GM21390 (cell line): ENCODE measurements at regions not wholly inside any gene's neighbourhood (a gene's known extent, or its start where the extent isn't known, plus 50 kb on each side); places are given as distances from the start of the nearest gene placed in this dataset.

Source experiments
- ATAC-seq: cut with Tn5 transposase; IDR thresholded peaks from one replicate; pipeline ENCODE4 v1.9.1; 2021; ENCODE audit not compliant: unreplicated experiment

GRCh38 chr18:55121397-55122170, 162.3 kb upstream of the CCDC68 start:
- ATAC-seq = no peak

GRCh38 chr18:55120896-55121295, 161.6 kb upstream of the CCDC68 start:
- ATAC-seq = no peak

- ATAC-seq = no peak
These were observed 160.2 kb upstream of the CCDC68 start for GRCh38 chr18:55119434-55119833.

- no peak for ATAC-seq
These were observed 159.8 kb upstream of the CCDC68 start for GRCh38 chr18:55119016-55119415.

GRCh38 chr18:55116863-55117262, 157.6 kb upstream of the CCDC68 start:
- no peak for ATAC-seq

DNA sequence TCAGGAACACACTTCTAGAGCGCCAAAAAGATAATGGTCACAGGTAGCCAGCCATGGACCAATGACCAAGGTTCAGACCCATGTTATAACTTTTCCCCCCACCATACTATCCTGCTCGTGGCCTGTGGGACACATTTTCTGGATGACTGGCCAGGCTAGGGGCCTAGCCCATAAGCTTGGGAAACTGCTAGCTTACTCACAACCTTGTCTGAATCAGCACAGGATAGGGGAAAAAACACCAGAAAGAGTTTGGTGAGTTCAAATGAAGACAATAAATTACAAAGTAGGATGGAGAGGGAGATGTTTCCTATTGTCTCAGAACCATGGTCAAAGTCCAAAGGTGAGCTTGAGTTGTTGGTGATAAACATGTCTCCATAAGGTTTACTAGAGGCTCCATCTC, 156.3 kb upstream of the CCDC68 start:
- no peak for ATAC-seq

DNA sequence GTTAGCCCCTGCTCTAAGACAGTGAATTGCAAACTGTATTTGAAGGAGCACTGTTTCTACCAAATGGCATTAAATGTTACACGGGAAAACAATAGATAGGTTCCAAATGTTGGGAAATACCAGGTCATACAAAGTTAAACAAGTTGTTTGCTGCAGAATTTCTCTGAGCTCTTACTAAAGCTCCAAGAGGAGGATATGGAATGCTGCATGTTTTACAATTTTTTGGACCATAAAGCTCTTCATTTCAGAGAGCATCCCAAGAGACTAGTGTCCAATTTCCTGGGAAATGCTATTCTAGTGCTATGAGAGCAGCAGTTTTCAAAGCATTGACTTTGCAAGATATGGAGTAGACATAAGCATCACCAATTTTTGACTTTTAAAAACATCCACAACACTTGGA, 155.6 kb upstream of the CCDC68 start:
- no peak for ATAC-seq

- no peak for ATAC-seq
These were observed 154.5 kb upstream of the CCDC68 start for GRCh38 chr18:55113800-55114199.

GRCh38 chr18:55111271-55111670, 152.0 kb upstream of the CCDC68 start:
- ATAC-seq = no peak

- no peak for ATAC-seq
These were observed 151.2 kb upstream of the CCDC68 start for GRCh38 chr18:55110436-55110835.

DNA sequence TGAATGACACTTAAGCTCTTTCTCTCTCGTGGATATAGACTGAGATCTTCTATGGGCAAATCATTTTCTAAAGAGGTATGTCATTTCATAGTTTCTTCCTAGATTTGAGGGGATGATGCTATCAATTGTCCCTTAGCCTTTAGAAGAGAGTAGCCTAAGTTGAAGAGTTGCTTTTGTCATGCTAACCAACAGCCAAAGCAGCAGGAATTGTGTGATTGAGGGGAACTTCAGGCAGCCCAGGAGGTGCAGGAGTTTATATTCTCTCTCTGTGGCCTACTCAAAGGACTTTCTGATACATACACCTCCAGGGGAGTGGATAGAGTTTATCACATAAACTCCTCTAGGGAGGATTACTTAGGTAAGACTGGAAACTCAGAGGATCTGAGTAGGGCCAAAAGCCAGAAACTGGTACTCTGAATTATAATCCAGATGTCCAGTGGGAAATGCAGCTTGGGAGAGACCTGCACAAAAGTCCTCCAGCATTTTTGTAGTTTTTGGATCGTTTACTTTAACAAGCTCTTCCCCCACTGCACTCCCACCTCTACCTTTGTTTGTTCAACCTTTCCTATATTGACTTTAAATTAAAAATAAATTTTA, 150.7 kb upstream of the CCDC68 start:
- ATAC-seq = no peak

- no peak for ATAC-seq
These were observed 147.6 kb upstream of the CCDC68 start for GRCh38 chr18:55106906-55107305.

DNA sequence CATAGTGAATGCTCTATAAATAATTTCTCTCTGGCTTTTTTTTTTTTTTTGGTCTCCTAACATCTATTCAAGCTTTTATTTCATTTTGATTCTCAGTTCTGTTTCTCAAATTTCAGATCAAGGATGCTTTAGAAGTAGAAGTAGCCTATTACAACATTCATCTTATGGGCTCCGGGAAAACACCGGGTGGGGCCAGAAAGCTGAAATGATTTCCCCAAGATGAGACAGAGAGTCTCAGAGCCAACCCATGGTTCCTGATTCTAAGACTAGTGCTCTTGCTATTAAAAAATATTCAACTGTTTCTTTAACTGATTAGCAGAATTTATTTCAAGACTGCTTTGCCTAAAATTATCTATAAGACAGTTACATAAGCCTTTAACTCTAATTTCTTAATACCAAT, 147.2 kb upstream of the CCDC68 start:
- no peak for ATAC-seq

- no peak for ATAC-seq
These were observed 146.6 kb upstream of the CCDC68 start for GRCh38 chr18:55105873-55106272.

DNA sequence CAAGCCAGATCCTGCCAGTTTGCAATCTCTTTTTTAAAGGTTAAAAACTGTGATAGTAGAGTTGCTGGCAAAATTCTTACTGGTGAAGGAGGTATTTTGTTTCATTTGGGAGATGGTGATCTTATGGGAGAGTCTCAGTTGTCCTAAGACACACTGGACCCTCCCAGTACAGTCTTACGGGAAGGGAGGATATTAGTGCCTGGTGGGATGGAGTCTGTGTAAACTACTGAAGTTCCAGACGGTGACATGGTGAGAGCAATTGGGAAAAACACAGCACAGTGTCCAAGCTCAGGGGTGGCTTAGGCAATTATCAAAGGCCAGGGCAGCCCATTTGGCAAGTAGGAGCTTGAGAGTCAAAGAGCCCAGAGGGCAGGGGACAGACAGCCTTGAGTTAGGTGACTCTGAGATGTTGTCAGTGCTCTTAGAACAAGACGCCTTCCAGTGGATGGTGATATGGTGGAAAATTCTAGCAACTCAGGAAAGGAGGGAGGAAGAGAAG, 143.7 kb upstream of the CCDC68 start:
- ATAC-seq = no peak

DNA sequence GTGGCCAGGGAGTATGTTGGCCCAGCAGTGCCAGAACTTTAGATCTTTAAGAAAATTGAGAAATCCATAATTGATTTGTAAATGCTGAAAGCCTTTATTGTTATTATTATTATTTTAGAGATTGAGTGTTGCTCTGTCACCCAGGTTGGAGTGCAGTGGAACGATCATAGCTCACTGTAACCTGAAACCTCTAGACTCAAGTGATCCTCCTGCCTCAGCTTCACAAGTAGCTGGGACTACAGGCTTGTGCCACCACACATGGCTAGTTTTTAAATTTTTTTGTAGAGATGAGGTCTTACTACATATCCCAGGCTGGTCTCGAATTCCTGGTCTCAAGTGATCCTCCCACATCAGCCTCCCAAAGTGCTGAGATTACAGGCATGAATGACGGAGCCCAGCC, 143.2 kb upstream of the CCDC68 start:
- ATAC-seq = no peak

GRCh38 chr18:55101458-55101824, 142.2 kb upstream of the CCDC68 start:
- no peak for ATAC-seq

GRCh38 chr18:55100817-55101457, 141.7 kb upstream of the CCDC68 start:
- ATAC-seq = no peak

DNA sequence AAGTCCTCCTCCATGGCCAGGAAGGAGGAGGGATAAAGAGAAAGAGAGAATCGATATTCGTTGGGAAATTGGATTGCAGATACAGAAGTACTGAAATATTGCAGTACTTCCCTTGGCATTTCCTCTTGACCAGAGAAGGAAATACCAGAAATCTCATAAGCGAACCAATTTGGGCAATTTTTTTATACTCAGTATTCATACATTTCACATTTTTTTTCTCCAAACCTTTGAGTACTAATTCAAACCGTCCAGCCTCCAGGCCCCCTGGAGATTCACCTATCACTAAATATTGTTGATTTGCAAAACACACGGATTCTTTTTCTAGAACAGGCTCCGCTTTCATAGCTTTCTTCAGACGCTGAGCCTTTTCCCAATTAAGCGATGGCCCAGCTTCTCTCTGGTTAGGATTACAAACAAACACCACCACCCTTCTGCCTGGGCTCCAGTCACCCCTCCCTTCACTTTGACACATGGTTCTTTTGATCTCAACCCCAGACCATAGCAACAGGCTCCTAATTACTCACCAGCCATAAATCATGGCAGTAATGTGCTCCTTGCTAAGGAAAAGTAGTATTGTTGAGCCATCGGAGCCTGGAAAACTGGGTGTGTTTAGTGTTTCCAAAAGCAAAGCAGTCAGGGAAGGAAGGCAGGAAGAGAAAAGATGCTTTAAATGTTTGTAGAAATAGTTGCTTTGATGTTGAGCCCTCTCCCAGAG, 138.4 kb upstream of the CCDC68 start:
- ATAC-seq = no peak

- no peak for ATAC-seq
These were observed 137.1 kb upstream of the CCDC68 start for GRCh38 chr18:55096263-55096951.

GRCh38 chr18:55095584-55095983, 136.3 kb upstream of the CCDC68 start:
- no peak for ATAC-seq
